Suprapubic skin (tissue), 3 donors: ENCODE measurements at regions not wholly inside any gene's neighbourhood (a gene's known extent, or its start where the extent isn't known, plus 50 kb on each side); places are given as distances from the start of the nearest gene placed in this dataset.

Experiments
- CTCF ChIP-seq, 2 donors: fragments of 200-600 bp in 1 of 2; fragments of 450-650 bp in 1 of 2; sonication (generic) in 1 of 2; IDR thresholded peaks; one replicate each; pipeline ENCODE4 v1.5.1; 2016 to 2019; ENCODE audit warnings: antibody characterized with exemption in 2 of 2, mild to moderate bottlenecking in 1 of 2, moderate library complexity in 1 of 2
- EP300 ChIP-seq: sonication (generic); formaldehyde crosslinking; IDR thresholded peaks from one replicate; pipeline ENCODE4 v1.6.1; 2017; ENCODE audit warnings: antibody characterized with exemption
- POLR2A ChIP-seq, 2 donors: fragments of 450-650 bp; IDR thresholded peaks; one replicate each; pipeline ENCODE4 v1.6.1; 2017; ENCODE audit warnings: antibody characterized with exemption in 2 of 2, mild to moderate bottlenecking in 2 of 2, moderate library complexity in 2 of 2

DNA sequence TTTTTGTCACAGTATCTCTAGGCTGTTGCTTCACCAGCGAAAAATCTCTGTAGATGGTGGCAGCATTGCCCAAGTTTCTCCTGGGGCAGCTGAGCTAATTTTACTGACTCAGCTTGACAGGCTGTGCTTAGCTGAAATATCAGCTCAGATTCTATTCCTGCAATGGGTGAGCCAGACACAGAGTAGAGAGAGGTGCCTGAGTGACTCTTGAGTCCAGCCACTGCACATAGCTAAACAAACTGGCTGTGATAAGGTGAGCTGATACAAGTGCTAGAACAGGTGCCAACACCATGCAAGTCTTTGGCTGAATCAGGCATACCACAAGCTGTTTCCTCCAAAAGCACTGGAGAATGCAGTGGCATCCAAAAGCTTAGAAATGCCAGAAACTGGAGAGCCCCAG, 110.9 kb upstream of the TSPY4 start:
- TF ChIP-seq EP300 (no peak), CTCF (IDR thresholded peaks at IDR 0.05) (no peak), POLR2A (IDR thresholded peaks at IDR 0.05) (no peak)
